NCI-H524 treated with DMSO at 0.1 percent for 48 hours (cell line): ENCODE measurements at regions not wholly inside any gene's neighbourhood (a gene's known extent, or its start where the extent isn't known, plus 50 kb on each side); places are given as distances from the start of the nearest gene placed in this dataset.

Experiments used
- DNase-seq: peaks from one replicate; lab custom pipeline; 2025; lab: John Stamatoyannopoulos, UW

DNA sequence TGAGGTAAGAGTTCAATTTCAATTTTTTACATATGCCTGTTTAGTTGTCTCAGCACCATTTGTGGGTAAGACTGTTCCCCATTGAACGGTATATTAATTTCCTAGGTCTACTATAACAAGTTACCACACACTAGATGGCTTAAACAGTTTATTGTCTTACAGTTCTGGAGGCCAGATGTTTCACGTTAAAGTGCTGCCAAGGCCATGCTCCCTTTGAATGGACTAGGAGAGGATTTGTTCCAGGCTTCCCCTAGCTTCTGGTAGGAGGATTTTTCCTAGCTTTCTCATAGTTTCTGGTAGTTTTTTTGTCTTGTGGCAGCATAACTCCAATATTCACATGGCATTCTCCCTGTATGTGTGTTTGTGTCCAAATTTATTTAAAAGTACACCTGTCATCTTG lies 149.3 kb upstream of the CYSLTR1 start:
- no peak for DNase-seq

DNA sequence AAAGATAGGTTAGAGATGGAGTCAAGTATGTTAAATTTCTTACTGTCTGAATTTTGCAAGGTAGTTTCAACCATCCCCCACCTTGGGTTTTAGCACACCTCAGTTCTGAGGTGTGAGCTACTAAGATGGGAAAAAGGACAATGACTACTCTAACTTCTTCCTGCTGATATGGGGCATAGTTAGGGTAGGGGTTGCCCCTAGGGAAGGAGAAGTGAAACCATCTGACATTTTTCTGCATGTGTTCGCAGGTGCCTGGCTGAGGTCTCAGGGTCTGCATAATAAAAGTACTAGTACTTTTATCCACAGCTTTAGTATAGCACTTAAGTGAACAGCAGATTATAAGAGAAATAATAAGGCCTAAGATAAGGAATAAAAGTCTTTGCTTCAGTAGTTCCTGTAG lies 129.5 kb upstream of the CYSLTR1 start:
- DNase-seq, result no peak

DNA sequence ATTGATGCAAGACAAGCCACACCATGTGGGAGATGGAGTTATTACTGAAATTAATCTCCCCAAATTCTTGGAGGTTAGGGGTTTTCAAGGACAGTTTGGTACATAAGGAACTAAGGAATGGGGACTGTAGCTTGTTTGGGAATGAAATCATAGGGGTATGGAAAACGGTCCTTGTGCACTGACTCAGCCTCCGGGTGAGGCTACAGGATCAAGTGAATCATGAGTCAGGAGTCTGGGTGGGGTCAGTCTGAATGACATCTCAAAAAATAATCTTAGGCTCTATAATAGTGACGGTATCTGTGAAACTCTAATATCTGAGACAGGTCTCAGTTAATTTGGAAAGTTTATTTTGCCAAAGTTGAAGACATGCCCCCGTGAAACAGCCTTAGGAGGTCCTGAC lies 128.5 kb upstream of the CYSLTR1 start:
- no peak for DNase-seq

DNA sequence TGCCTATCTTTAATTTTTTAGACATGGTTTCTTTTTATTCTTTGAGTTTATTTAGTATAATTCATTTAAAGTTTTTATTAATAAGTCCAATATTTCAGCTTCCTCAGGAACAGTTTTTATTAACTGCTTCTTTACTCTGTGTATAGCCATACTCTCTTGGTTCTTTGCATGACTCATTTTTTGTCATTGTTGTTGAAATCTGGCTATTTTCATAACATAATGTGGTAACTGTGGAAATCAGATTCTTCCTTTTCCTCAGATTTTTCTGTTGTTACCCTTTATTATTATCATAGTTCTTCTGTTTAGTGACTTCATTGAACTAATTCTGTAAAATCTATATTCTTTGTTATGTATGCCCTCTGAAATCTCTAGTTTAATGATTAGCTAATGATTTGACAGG lies 124.9 kb upstream of the CYSLTR1 start:
- no peak for DNase-seq

DNA sequence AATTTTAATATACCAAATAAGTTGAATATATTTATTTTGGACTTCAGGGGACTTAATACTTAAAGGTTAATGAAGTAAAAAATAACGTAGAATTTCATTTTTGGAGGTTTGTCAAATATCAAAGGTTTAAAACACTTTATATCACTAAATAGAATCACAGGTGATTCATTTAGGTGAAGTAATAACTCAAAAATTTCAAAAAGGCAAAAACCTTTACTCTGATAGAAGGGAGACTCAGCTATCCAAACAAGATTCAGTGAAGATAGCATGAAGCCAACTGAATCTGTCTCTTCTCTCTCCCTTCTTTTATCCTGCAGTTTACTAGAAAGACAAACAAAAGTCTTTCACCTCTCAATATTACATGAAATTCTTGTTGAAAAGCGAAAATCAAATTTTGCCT lies 110.2 kb upstream of the CYSLTR1 start:
- DNase-seq, result no peak

DNA sequence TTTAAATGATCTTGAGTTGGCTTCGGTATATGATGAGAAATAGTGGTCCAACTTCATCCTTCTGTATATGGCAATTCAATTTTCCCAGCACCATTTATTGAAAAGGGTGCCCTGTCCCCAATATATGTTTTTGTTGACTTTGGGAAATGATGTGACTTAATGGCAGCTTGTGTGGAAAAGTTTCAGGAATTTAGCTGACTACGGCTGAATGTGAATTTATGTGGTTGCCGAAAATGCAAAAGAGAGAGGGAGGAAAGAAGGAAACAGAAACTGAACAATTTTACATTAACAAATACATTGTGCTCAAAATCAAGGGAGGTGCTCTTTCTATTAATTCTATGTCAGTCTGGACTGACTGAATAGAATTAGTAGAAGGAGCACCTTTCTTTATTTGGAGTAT lies 101.8 kb upstream of the CYSLTR1 start:
- no peak for DNase-seq

DNA sequence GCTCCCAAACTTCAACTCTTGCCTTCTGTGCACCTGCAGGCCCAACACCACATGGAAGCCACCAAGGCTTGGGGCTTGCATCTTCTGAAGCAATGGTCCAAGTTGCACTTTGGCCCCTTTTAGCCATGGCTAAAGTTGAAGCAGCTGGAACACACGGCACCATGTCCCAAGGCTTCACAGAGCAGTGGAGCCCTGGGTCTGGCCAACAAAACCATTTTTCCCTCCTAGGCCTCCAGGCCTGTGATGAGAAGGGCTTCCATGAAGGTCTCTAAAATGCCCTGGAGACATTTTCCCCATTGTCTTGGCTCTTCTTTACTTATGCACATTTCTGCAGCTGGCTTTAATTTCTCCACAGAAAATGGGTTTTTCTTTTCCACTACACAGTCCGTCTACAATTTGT lies 61.3 kb upstream of the CYSLTR1 start:
- no peak for DNase-seq

DNA sequence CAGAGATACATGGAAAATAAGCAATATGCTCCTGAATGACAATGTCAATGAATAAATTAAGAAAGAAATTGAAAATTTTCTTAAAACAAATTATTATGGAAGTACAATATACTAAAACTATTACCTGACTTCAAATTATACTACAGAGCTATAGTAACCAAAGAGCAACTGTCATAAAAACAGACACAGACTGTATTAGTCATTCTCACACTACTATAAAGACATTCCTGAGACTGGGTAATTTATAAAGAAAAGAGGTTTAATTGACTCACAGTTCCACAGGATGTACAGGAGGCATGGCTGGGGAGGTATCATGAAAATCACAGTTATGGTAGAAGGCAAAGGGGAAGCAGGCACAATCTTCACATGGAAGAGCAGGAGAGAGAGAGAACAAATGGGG lies 60.0 kb upstream of the CYSLTR1 start:
- DNase-seq, result no peak

DNA sequence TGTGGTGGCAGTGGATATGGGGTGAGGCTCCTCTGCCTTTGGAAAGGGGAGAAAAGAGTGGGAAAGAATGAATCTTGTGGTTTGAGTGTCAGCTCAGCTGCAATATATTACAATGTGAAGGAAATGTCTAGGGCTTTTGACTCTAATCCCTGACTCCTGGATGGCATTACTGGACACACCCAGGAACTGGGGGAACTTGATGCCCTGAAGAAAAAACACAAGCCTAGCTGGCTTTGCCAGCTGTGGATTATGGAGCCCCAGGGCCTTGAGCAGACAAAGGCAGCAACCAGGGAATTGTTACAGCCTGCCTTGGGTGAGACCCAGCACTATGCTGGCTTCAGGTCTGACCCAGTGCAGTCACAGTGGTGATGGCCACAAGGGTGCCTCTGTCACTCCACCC lies 57.1 kb upstream of the CYSLTR1 start:
- DNase-seq, result no peak

DNA sequence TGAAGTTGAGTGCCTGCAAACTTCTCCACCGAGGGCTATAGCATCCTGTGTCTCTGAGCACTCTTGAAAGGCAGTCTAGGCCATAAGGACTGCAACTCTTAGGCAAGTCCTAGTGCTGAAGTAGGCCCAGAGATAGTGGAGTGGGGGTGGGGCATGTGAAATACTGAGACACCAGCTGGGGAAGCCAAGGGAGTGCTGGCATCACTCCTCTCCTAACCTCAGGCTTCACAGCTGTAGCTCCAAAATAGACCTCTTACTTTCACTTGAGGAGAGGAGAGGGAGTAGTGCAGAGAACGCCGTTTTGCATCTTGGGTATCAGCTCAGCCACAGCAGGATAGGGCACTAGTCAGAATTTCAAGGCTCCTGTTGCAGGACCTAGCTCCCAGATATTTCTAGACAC lies 56.2 kb upstream of the CYSLTR1 start:
- DNase-seq, result no peak

DNA sequence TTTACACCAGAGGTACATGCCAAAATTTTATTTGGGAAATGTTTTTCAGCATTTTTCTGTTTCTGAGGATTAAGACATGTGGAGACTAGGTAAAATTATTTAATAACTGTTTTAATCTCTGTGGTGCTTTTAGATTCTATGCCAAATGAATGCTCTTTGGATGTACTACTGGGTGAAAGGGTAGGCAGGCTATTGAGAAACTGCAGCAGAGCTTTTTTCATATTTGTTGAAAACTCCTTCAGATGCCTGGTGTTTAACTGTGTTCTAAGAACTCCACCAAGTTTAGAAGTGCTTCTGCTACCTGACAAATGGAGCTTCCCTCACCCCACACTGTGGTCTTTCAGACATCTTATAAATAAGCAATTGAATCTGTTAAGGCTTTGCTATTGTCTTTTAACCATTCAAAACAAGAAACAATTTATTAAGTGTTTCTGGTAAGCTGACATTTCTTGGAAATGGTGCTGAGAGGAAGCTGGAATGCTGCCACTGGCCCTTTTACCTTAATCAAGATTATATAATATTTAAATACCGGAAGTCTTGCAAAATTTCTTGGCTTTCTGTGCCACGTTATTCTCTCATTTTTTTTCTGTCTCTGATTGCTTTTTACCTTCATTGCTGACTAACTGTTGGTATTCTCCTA lies 51.2 kb upstream of the CYSLTR1 start:
- DNase-seq, result no peak
